ENCODE measurements at regions not wholly inside any gene's neighbourhood (a gene's known extent, or its start where the extent isn't known, plus 50 kb on each side); places are given as distances from the start of the nearest gene placed in this dataset.

- Histone ChIP-seq H3K36me3 (ENCODE audit: control insufficient read depth, insufficient read depth, low read length) (no peaks in the 10 kb centered on the region), H3K9me3 (ENCODE audit: control insufficient read depth, insufficient read depth, low read depth, low read length) (no peaks in the 10 kb centered on the region), H3K27ac (ENCODE audit: low read length) (no peak overlapping the region), H3K4me1 (ENCODE audit: control insufficient read depth, insufficient read depth, low read length) (no peaks in the 10 kb centered on the region), H3K27me3 (ENCODE audit: control insufficient read depth, insufficient read depth, low read length) (no peaks in the 10 kb centered on the region), H3K4me3 (ENCODE audit: low read depth in 2 of 2, low read length in 2 of 2) (no peak overlapping the region)
- TF ChIP-seq SIN3A (IDR thresholded peaks at IDR 0.05; ENCODE audit: borderline replicate concordance, insufficient read depth, low read depth, low read length) = no peak
- TF ChIP-seq CTCF (IDR thresholded peaks at IDR 0.05) = no peak
- TF ChIP-seq, protein P1, sequence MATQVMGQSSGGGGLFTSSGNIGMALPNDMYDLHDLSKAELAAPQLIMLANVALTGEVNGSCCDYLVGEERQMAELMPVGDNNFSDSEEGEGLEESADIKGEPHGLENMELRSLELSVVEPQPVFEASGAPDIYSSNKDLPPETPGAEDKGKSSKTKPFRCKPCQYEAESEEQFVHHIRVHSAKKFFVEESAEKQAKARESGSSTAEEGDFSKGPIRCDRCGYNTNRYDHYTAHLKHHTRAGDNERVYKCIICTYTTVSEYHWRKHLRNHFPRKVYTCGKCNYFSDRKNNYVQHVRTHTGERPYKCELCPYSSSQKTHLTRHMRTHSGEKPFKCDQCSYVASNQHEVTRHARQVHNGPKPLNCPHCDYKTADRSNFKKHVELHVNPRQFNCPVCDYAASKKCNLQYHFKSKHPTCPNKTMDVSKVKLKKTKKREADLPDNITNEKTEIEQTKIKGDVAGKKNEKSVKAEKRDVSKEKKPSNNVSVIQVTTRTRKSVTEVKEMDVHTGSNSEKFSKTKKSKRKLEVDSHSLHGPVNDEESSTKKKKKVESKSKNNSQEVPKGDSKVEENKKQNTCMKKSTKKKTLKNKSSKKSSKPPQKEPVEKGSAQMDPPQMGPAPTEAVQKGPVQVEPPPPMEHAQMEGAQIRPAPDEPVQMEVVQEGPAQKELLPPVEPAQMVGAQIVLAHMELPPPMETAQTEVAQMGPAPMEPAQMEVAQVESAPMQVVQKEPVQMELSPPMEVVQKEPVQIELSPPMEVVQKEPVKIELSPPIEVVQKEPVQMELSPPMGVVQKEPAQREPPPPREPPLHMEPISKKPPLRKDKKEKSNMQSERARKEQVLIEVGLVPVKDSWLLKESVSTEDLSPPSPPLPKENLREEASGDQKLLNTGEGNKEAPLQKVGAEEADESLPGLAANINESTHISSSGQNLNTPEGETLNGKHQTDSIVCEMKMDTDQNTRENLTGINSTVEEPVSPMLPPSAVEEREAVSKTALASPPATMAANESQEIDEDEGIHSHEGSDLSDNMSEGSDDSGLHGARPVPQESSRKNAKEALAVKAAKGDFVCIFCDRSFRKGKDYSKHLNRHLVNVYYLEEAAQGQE (IDR thresholded peaks at IDR 0.05; ENCODE audit: insufficient read depth in 1 of 2, low read depth in 2 of 2, low read length in 1 of 2) = no peak
- TF ChIP-seq POLR2AphosphoS5 (IDR thresholded peaks at IDR 0.05; ENCODE audit: low read depth, low read length) = no peak
- TF ChIP-seq TCF7L2 (IDR thresholded peaks at IDR 0.05; ENCODE audit: low read depth, low read length) = no peak
- intact Hi-C loops (cut with micrococcal nuclease; ENCODE audit: unreplicated experiment) = no loop called here
- ChIA-PET POLR2A (no interaction called here), CTCF (no interaction called here)
- no TSS peak for BruUV-seq (replicated peaks)
- no peak for DNase-seq (ENCODE audit: low read depth, low spot score)
- no peak for ATAC-seq
- in situ Hi-C loops (cut with HindIII; ENCODE audit: low pct_unique_long_range_greater_than_20kb, low sequenced_read_pairs) = no loop called here
Observed at GRCh38 chr22:48443680-48444079, 1384.0 kb downstream of the BRD1 start.

- Histone ChIP-seq H3K9me3 (ENCODE audit: control insufficient read depth, insufficient read depth, low read depth, low read length) (no peaks in the 10 kb centered on the region), H3K27ac (ENCODE audit: low read length) (no peak overlapping the region), H3K4me1 (ENCODE audit: control insufficient read depth, insufficient read depth, low read length) (no peaks in the 10 kb centered on the region), H3K27me3 (ENCODE audit: control insufficient read depth, insufficient read depth, low read length) (no peaks in the 10 kb centered on the region), H3K36me3 (ENCODE audit: control insufficient read depth, insufficient read depth, low read length) (no peaks in the 10 kb centered on the region), H3K4me3 (ENCODE audit: low read depth in 2 of 2, low read length in 2 of 2) (no peak overlapping the region)
- in situ Hi-C loops (cut with HindIII; ENCODE audit: low pct_unique_long_range_greater_than_20kb, low sequenced_read_pairs) = no loop called here
- intact Hi-C loops (cut with micrococcal nuclease; ENCODE audit: unreplicated experiment) = no loop called here
- no TSS peak for BruUV-seq (replicated peaks)
- DNase-seq (ENCODE audit: low read depth, low spot score) (no peak), ATAC-seq (no peak)
- POLR2A ChIA-PET = interaction anchor here (0.7 kb wide), 1 partner anchor 451 kb away, joined by 17 read pairs; no protein-coding TSS in a partner anchor
- CTCF ChIA-PET = no interaction called here
- no peak for TF ChIP-seq SIN3A (IDR thresholded peaks at IDR 0.05; ENCODE audit: borderline replicate concordance, insufficient read depth, low read depth, low read length)
- TF ChIP-seq POLR2AphosphoS5 (IDR thresholded peaks at IDR 0.05; ENCODE audit: low read depth, low read length) = no peak
- TF ChIP-seq CTCF (IDR thresholded peaks at IDR 0.05) = no peak
- TF ChIP-seq TCF7L2 (IDR thresholded peaks at IDR 0.05; ENCODE audit: low read depth, low read length) = no peak
- TF ChIP-seq, protein P1 (IDR thresholded peaks at IDR 0.05; ENCODE audit: insufficient read depth in 1 of 2, low read depth in 2 of 2, low read length in 1 of 2) = no peak
Observed at GRCh38 chr22:48442663-48443062, 1385.0 kb downstream of the BRD1 start.

Measured in Panc1 (cell line).